H1 (cell line): ENCODE measurements at regions not wholly inside any gene's neighbourhood (a gene's known extent, or its start where the extent isn't known, plus 50 kb on each side); places are given as distances from the start of the nearest gene placed in this dataset.

Source experiments
- CTCF ChIA-PET: fragments of 300-600 bp; sonication (Branson Sonifier 250); formaldehyde crosslinking; loops from one replicate; lab custom pipeline; 2021; ENCODE audit not compliant: partially characterized antibody; lab: Charles Lee
- POLR2A ChIA-PET: fragments of 300-600 bp; sonication (Branson Sonifier 250); formaldehyde crosslinking; loops from one replicate; lab custom pipeline; 2021; ENCODE audit warnings: inconsistent platforms; ENCODE audit not compliant: partially characterized antibody; lab: Charles Lee
- DNase-seq, 2 experiments: peaks; one replicate each; pipeline versions ENCODE4 v3.0.0 to v3.0.0-alpha.2; 2010 to 2022; ENCODE audit warnings: low spot score in 2 of 2, low read depth in 1 of 2, mixed read lengths in 1 of 2
- FAIRE-seq: peaks from 2 replicates; lab custom pipeline; 2011; peaks lifted over from hg19 to GRCh38; lab: Jason Lieb, UNC
- H2AFZ ChIP-seq: 2 replicates; pipeline ENCODE4 v1.8.1; 2012; ENCODE audit warnings: low read length, inconsistent platforms
- H2AK5ac ChIP-seq: 2 replicates; pipeline ENCODE4 v1.6.1; 2013; ENCODE audit warnings: low read depth, low read length
- H2BK120ac ChIP-seq: replicated peaks from 2 replicates; pipeline ENCODE3; 2013; ENCODE audit warnings: low read depth, low read length, inconsistent platforms
- H2BK12ac ChIP-seq: 2 replicates; pipeline ENCODE4 v1.6.1; 2013; ENCODE audit warnings: low read depth, low read length
- H2BK15ac ChIP-seq: 2 replicates; pipeline ENCODE4 v1.6.1; 2013; ENCODE audit warnings: low read length
- H2BK20ac ChIP-seq: 2 replicates; pipeline ENCODE4 v1.6.1; 2013; ENCODE audit warnings: low read length
- H2BK5ac ChIP-seq: 2 replicates; pipeline ENCODE4 v1.6.1; 2013; ENCODE audit warnings: low read depth, low read length
- H3K14ac ChIP-seq: 2 replicates; pipeline ENCODE4 v1.6.1; 2013; ENCODE audit warnings: inconsistent platforms; ENCODE audit not compliant: insufficient read length
- H3K18ac ChIP-seq: 2 replicates; pipeline ENCODE4 v1.6.1; 2013; ENCODE audit warnings: low read length; ENCODE audit errors: extremely low read depth
- H3K23ac ChIP-seq: 2 replicates; pipeline ENCODE4 v1.6.1; 2013; ENCODE audit warnings: inconsistent platforms; ENCODE audit not compliant: insufficient read length
- H3K23me2 ChIP-seq: 2 replicates; pipeline ENCODE4 v1.6.1; 2013; ENCODE audit warnings: low read depth, low read length
- H3K27ac ChIP-seq: 2 replicates; pipeline ENCODE4 v1.6.1; 2011; ENCODE audit warnings: low read depth, low read length, inconsistent platforms
- H3K27me3 ChIP-seq, 4 experiments: replicated peaks in 1 of 4; 1 replicate in 1 of 4; 2 replicates in 3 of 4; pipeline versions ENCODE4 v1.6.1 to v1.8.1; 2011 to 2013; ENCODE audit warnings: low read length in 3 of 4, mild to moderate bottlenecking in 3 of 4, inconsistent platforms in 2 of 4, mixed read lengths in 2 of 4, moderate library complexity in 1 of 4; ENCODE audit not compliant: control insufficient read depth in 3 of 4, insufficient read depth in 3 of 4; ENCODE audit errors: extremely low read depth in 1 of 4
- H3K36me3 ChIP-seq, 4 experiments: 2 replicates each; pipeline versions ENCODE4 v1.6.1 to v1.8.1; 2011 to 2013; ENCODE audit warnings: mild to moderate bottlenecking in 4 of 4, low read length in 3 of 4, moderate library complexity in 2 of 4, control low read depth in 1 of 4, inconsistent platforms in 1 of 4; ENCODE audit not compliant: insufficient read depth in 4 of 4, control insufficient read depth in 2 of 4
- H3K4ac ChIP-seq: replicated peaks from 2 replicates; pipeline ENCODE3; 2013; ENCODE audit warnings: low read length, low read depth, mixed read lengths, inconsistent platforms; ENCODE audit not compliant: insufficient read length
- H3K4me1 ChIP-seq, 4 experiments: replicated peaks in 1 of 4; 1 replicate in 1 of 4; 2 replicates in 3 of 4; pipeline versions ENCODE4 v1.6.1 to v1.8.1; 2011 to 2013; ENCODE audit warnings: low read length in 3 of 4, inconsistent platforms in 2 of 4, mixed read lengths in 1 of 4; ENCODE audit not compliant: insufficient read depth in 4 of 4, control insufficient read depth in 3 of 4
- H3K4me2 ChIP-seq, 2 experiments: 2 replicates each; pipeline versions ENCODE4 v1.6.1 to v1.8.1; 2011 to 2013; ENCODE audit warnings: low read depth in 2 of 2, low read length in 2 of 2, control low read depth in 1 of 2, inconsistent platforms in 1 of 2, mild to moderate bottlenecking in 1 of 2; ENCODE audit not compliant: insufficient read depth in 1 of 2
- H3K4me3 ChIP-seq, 4 experiments: fragments of 200-600, 300-600 bp in 1 of 4; sonication (generic), shearing (Covaris generic), sonication (Bioruptor Twin) in 1 of 4; 2 replicates each; pipeline versions ENCODE4 v1.5.1 to v1.8.1; 2011 to 2016; ENCODE audit warnings: low read length in 4 of 4, low read depth in 3 of 4, control low read depth in 2 of 4, inconsistent platforms in 2 of 4, mild to moderate bottlenecking in 2 of 4, mixed read lengths in 1 of 4, moderate library complexity in 1 of 4; ENCODE audit not compliant: insufficient read depth in 2 of 4; ENCODE audit errors: extremely low read depth in 1 of 4
- H3K56ac ChIP-seq: replicated peaks from 2 replicates; pipeline ENCODE3; 2013; ENCODE audit warnings: low read depth, mild to moderate bottlenecking, mixed read lengths, low read length, inconsistent platforms; ENCODE audit not compliant: insufficient read length
- H3K79me1 ChIP-seq: 2 replicates; pipeline ENCODE4 v1.6.1; 2013; ENCODE audit warnings: low read depth, low read length, control low read depth
- H3K79me2 ChIP-seq, 2 experiments: 2 replicates each; pipeline versions ENCODE4 v1.6.1 to v1.8.1; 2012 to 2013; ENCODE audit warnings: low read length in 2 of 2, mild to moderate bottlenecking in 2 of 2, inconsistent platforms in 1 of 2; ENCODE audit not compliant: insufficient read depth in 2 of 2, control insufficient read depth in 1 of 2
- H3K9ac ChIP-seq, 4 experiments: replicated peaks in 1 of 4; 1 replicate in 1 of 4; 2 replicates in 3 of 4; pipeline versions ENCODE4 v1.6.1 to v1.8.1; 2011 to 2013; ENCODE audit warnings: low read depth in 3 of 4, low read length in 3 of 4, control low read depth in 2 of 4, mild to moderate bottlenecking in 2 of 4, moderate library complexity in 2 of 4, inconsistent platforms in 1 of 4; ENCODE audit errors: extremely low read depth in 1 of 4
- H3K9me3 ChIP-seq, 2 experiments: 2 replicates each; pipeline versions ENCODE4 v1.6.1 to v1.8.1; 2012 to 2013; ENCODE audit warnings: mild to moderate bottlenecking in 2 of 2, moderate library complexity in 2 of 2, control low read depth in 1 of 2, inconsistent platforms in 1 of 2, low read depth in 1 of 2, low read length in 1 of 2, mixed read lengths in 1 of 2; ENCODE audit not compliant: insufficient read depth in 2 of 2
- H4K20me1 ChIP-seq, 2 experiments: replicated peaks in 1 of 2; 2 replicates each; pipeline versions ENCODE3 to v1.8.1; 2011 to 2013; ENCODE audit warnings: inconsistent platforms in 2 of 2, low read length in 2 of 2, mild to moderate bottlenecking in 1 of 2; ENCODE audit not compliant: insufficient read depth in 2 of 2, control insufficient read depth in 1 of 2
- H4K5ac ChIP-seq: 2 replicates; pipeline ENCODE4 v1.6.1; 2013; ENCODE audit warnings: low read length, low read depth, mixed read lengths, inconsistent platforms; ENCODE audit not compliant: insufficient read length
- H4K8ac ChIP-seq: 2 replicates; pipeline ENCODE4 v1.8.0; 2013; ENCODE audit warnings: mild to moderate bottlenecking, moderate library complexity, low read length, inconsistent platforms; ENCODE audit not compliant: insufficient read depth; ENCODE audit errors: extremely low read depth
- H4K91ac ChIP-seq: replicated peaks from 2 replicates; pipeline ENCODE3; 2013; ENCODE audit warnings: low read length, mixed read lengths, inconsistent platforms; ENCODE audit not compliant: insufficient read length
- CHD1 ChIP-seq: IDR thresholded peaks from 2 replicates; pipeline ENCODE4 v1.6.1; 2012; ENCODE audit warnings: low read depth, low read length, improper control_type of control experiment
- WGBS, 2 experiments: shearing (Covaris generic) in 1 of 2; methylation state at CpG; one replicate each; pipeline versions ENCODE4 v1.1.6 to v1.1.7; 2013 to 2015; ENCODE audit warnings: low lambda C conversion rate in 2 of 2, mixed read lengths in 2 of 2, inconsistent platforms in 1 of 2, low coverage in 1 of 2, missing lambda C conversion rate in 1 of 2; ENCODE audit not compliant: insufficient replicate concordance in 2 of 2, insufficient coverage in 1 of 2, insufficient read length in 1 of 2; ENCODE audit errors: extremely low coverage in 1 of 2, missing lambda C conversion rate in 1 of 2; 5-methylcytosine and 5-hydroxymethylcytosine counted together

DNA sequence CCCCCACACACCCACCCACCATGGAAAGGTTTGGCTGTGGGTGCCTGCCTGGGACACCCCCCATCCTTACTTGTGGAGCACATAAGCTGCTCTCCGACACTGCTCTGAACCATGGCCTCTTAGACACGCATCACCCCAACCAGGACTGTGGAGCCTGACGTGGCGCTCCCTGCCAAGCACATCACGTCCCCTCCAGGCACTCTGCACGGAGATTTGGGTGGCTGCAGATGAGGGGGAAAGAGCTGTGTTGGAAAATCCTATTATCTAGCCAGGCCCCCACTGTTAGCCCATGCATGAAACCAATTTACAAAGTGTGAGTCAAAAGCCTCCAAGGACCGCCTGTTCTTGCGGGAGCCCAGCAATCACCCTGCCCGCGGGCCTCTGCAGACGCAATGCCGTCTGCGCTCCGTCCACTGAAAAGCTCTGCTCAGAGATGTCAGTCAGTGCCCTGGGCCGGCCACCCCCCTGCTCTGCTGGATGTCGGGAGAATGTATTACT lies 163.4 kb upstream of the NECTIN1 start:
- no peak overlapping the region for H4K5ac ChIP-seq
- CTCF ChIA-PET: interaction anchor here (0.8 to 1.6 kb wide), 4 partner anchors 15 to 236 kb away, joined by 3 to 4 read pairs (median 3); no protein-coding TSS in a partner anchor
- FAIRE-seq: no peak
- TF ChIP-seq CHD1: no peak

More for the DNA sequence above, 163.4 kb upstream of the NECTIN1 start:
- Histone ChIP-seq H3K4me2 (no peak overlapping the region), H3K23me2 (no peaks in the 10 kb centered on the region), H2AFZ (no peak overlapping the region), H4K20me1 (no peaks in the 10 kb centered on the region), H3K18ac (no peak overlapping the region), H3K9ac (no peak overlapping the region), H2BK120ac (no peak overlapping the region), H3K27ac (no peak overlapping the region), H3K4ac (no peak overlapping the region), H2BK5ac (no peak overlapping the region), H4K91ac (no peak overlapping the region), H2AK5ac (no peak overlapping the region), H2BK15ac (no peak overlapping the region; the same call in 1 of the 2 replicates), H3K23ac (no peak overlapping the region), H3K9me3 (no peaks in the 10 kb centered on the region), H3K79me2 (no peaks in the 10 kb centered on the region), H3K79me1 (no peaks in the 10 kb centered on the region), H2BK12ac (no peak overlapping the region), H3K4me3 (no peak overlapping the region), H3K14ac (no peak overlapping the region), H3K27me3 (peaks cover 0 to 2% (median 0%) of the 10 kb centered on the region in 4 experiments; a peak in 3 of 7 replicates), H4K8ac (no peak overlapping the region), H3K36me3 (no peaks in the 10 kb centered on the region), H3K56ac (no peak overlapping the region), H2BK20ac (no peak overlapping the region), H3K4me1 (peaks cover 0 to 2% (median 0%) of the 10 kb centered on the region in 4 experiments; a peak in 2 of 7 replicates)
- no peak for DNase-seq
- POLR2A ChIA-PET: no interaction called here
- WGBS, 2 experiments: 88% methylated on average over 15 of the region's 16 CpGs; no CpG with 5 or more reads in 1 of the 2 experiments
